H9 (cell line): ENCODE measurements at regions not wholly inside any gene's neighbourhood (a gene's known extent, or its start where the extent isn't known, plus 50 kb on each side); places are given as distances from the start of the nearest gene placed in this dataset.

Source experiments
- DNase-seq: peaks from one replicate; pipeline ENCODE4 v3.0.0-alpha.2; 2017
- H2AFZ ChIP-seq: one replicate; pipeline ENCODE4 v1.6.1; 2013; ENCODE audit warnings: mild to moderate bottlenecking, low read length, control low read depth, moderate library complexity
- H2AK5ac ChIP-seq: 2 replicates; pipeline ENCODE4 v1.6.1; 2013; ENCODE audit warnings: low read length, control low read depth, mixed read lengths; ENCODE audit not compliant: insufficient read length
- H2BK120ac ChIP-seq: one replicate; pipeline ENCODE4 v1.6.1; 2013; ENCODE audit warnings: low read depth, mild to moderate bottlenecking, low read length, control low read depth, inconsistent platforms; ENCODE audit not compliant: poor library complexity, severe bottlenecking
- H2BK12ac ChIP-seq: 2 replicates; pipeline ENCODE4 v1.6.1; 2013; ENCODE audit warnings: low read length, control low read depth, mixed read lengths, low read depth; ENCODE audit not compliant: insufficient read length
- H2BK15ac ChIP-seq: 2 replicates; pipeline ENCODE4 v1.6.1; 2013; ENCODE audit warnings: low read depth, low read length, control low read depth
- H2BK20ac ChIP-seq: one replicate; pipeline ENCODE4 v1.6.1; 2013; ENCODE audit warnings: low read depth, mild to moderate bottlenecking, low read length, control low read depth, inconsistent platforms; ENCODE audit not compliant: poor library complexity, severe bottlenecking
- H2BK5ac ChIP-seq: 2 replicates; pipeline ENCODE4 v1.6.1; 2013; ENCODE audit warnings: low read length, control low read depth, mixed read lengths; ENCODE audit not compliant: insufficient read length
- H3K14ac ChIP-seq: 2 replicates; pipeline ENCODE4 v1.6.1; 2013; ENCODE audit warnings: low read length, control low read depth; ENCODE audit not compliant: insufficient read depth
- H3K18ac ChIP-seq: 2 replicates; pipeline ENCODE4 v1.6.1; 2013; ENCODE audit warnings: low read depth, mild to moderate bottlenecking, mixed read lengths, low read length, control low read depth; ENCODE audit not compliant: insufficient read length
- H3K23ac ChIP-seq: 2 replicates; pipeline ENCODE4 v1.6.1; 2013; ENCODE audit warnings: low read length, control low read depth, mixed read lengths, low read depth; ENCODE audit not compliant: insufficient read length
- H3K23me2 ChIP-seq: 2 replicates; pipeline ENCODE4 v1.6.1; 2013; ENCODE audit warnings: low read depth, mild to moderate bottlenecking, mixed read lengths, low read length, control low read depth; ENCODE audit not compliant: insufficient read length, poor library complexity, severe bottlenecking
- H3K27ac ChIP-seq: 2 replicates; pipeline ENCODE4 v1.5.1; 2013; ENCODE audit warnings: low read length, control low read depth, mixed read lengths, low read depth; ENCODE audit not compliant: insufficient read length
- H3K27me3 ChIP-seq: 2 replicates; pipeline ENCODE4 v1.6.1; 2013; ENCODE audit warnings: low read length, control low read depth, inconsistent platforms; ENCODE audit not compliant: insufficient read depth
- H3K4ac ChIP-seq: 2 replicates; pipeline ENCODE4 v1.6.1; 2013; ENCODE audit warnings: low read depth, mild to moderate bottlenecking, control low read depth, inconsistent platforms, low read length, moderate library complexity
- H3K4me1 ChIP-seq: 2 replicates; pipeline ENCODE4 v1.6.1; 2013; ENCODE audit warnings: low read length, control low read depth, inconsistent platforms; ENCODE audit not compliant: insufficient read depth
- H3K4me2 ChIP-seq: 2 replicates; pipeline ENCODE4 v1.6.1; 2013; ENCODE audit warnings: low read length, control low read depth, mixed read lengths; ENCODE audit not compliant: insufficient read length, insufficient read depth
- H3K56ac ChIP-seq: 2 replicates; pipeline ENCODE4 v1.6.1; 2013; ENCODE audit warnings: low read depth, mild to moderate bottlenecking, mixed read lengths, low read length, control low read depth; ENCODE audit not compliant: insufficient read length
- H3K79me1 ChIP-seq: 2 replicates; pipeline ENCODE4 v1.6.1; 2013; ENCODE audit warnings: low read depth, mild to moderate bottlenecking, moderate library complexity, low read length, control low read depth, inconsistent platforms; ENCODE audit not compliant: insufficient read depth, poor library complexity, severe bottlenecking
- H3K79me2 ChIP-seq: 2 replicates; pipeline ENCODE4 v1.6.1; 2013; ENCODE audit warnings: low read length, control low read depth, inconsistent platforms; ENCODE audit not compliant: insufficient read depth
- H3K9ac ChIP-seq: 2 replicates; pipeline ENCODE4 v1.6.1; 2013; ENCODE audit warnings: low read length, control low read depth, mixed read lengths; ENCODE audit not compliant: insufficient read length; ENCODE audit errors: extremely low read depth
- H3K9me3 ChIP-seq: one replicate; pipeline ENCODE4 v1.6.1; 2013; ENCODE audit warnings: low read depth, low read length, inconsistent platforms; ENCODE audit not compliant: control insufficient read depth
- H3T11ph ChIP-seq: one replicate; pipeline ENCODE4 v1.6.1; 2013; ENCODE audit warnings: mild to moderate bottlenecking, low read length, control low read depth, inconsistent platforms
- H4K20me1 ChIP-seq: one replicate; pipeline ENCODE4 v1.6.1; 2013; ENCODE audit not compliant: control insufficient read depth, insufficient read length, insufficient read depth
- H4K5ac ChIP-seq: 2 replicates; pipeline ENCODE4 v1.6.1; 2013; ENCODE audit warnings: low read depth, mild to moderate bottlenecking, mixed read lengths, low read length, control low read depth; ENCODE audit not compliant: insufficient read length
- H4K8ac ChIP-seq: replicated peaks from 2 replicates; pipeline ENCODE4 v1.6.1; 2013; ENCODE audit warnings: low read length, control low read depth, mixed read lengths, low read depth; ENCODE audit not compliant: insufficient read length
- H4K91ac ChIP-seq: 2 replicates; pipeline ENCODE4 v1.6.1; 2013; ENCODE audit warnings: low read depth, mild to moderate bottlenecking, moderate library complexity, mixed read lengths, low read length, control low read depth; ENCODE audit not compliant: insufficient read length
- H3K27ac Mint-ChIP-seq, 3 experiments: 2 replicates in 2 of 3; 3 replicates in 1 of 3; pipeline ENCODE4 v1.8.0; 2020 to 2021; ENCODE audit warnings: mixed read lengths in 3 of 3, mild to moderate bottlenecking in 1 of 3, moderate library complexity in 1 of 3
- H3K27me3 Mint-ChIP-seq: 2 replicates; pipeline ENCODE4 v1.8.0; 2021; ENCODE audit warnings: low read depth, mild to moderate bottlenecking, moderate library complexity, mixed read lengths
- H3K36me3 Mint-ChIP-seq, 3 experiments: 2 replicates in 2 of 3; 3 replicates in 1 of 3; pipeline ENCODE4 v1.8.0; 2020 to 2021; ENCODE audit warnings: low read depth in 3 of 3, mixed read lengths in 3 of 3; ENCODE audit not compliant: insufficient read depth in 1 of 3
- H3K4me1 Mint-ChIP-seq, 2 experiments: 2 replicates each; pipeline ENCODE4 v1.8.0; 2020; ENCODE audit warnings: mixed read lengths in 2 of 2
- H3K4me3 Mint-ChIP-seq, 2 experiments: 2 replicates in 1 of 2; 3 replicates in 1 of 2; pipeline ENCODE4 v1.8.0; 2020 to 2021; ENCODE audit warnings: mild to moderate bottlenecking in 2 of 2, mixed read lengths in 2 of 2, moderate library complexity in 1 of 2
- H3K9me3 Mint-ChIP-seq, 2 experiments: 2 replicates in 1 of 2; 3 replicates in 1 of 2; pipeline ENCODE4 v1.8.0; 2020; ENCODE audit warnings: mild to moderate bottlenecking in 2 of 2, mixed read lengths in 2 of 2, moderate library complexity in 1 of 2
- TF ChIP-seq, protein P1 (sequence below): fragments of 200-600 bp; sonication (generic); conservative IDR thresholded peaks from 3 replicates; pipeline ENCODE4 v1.8.0; 2021; ENCODE audit warnings: antibody characterized with exemption, mild to moderate bottlenecking

DNA sequence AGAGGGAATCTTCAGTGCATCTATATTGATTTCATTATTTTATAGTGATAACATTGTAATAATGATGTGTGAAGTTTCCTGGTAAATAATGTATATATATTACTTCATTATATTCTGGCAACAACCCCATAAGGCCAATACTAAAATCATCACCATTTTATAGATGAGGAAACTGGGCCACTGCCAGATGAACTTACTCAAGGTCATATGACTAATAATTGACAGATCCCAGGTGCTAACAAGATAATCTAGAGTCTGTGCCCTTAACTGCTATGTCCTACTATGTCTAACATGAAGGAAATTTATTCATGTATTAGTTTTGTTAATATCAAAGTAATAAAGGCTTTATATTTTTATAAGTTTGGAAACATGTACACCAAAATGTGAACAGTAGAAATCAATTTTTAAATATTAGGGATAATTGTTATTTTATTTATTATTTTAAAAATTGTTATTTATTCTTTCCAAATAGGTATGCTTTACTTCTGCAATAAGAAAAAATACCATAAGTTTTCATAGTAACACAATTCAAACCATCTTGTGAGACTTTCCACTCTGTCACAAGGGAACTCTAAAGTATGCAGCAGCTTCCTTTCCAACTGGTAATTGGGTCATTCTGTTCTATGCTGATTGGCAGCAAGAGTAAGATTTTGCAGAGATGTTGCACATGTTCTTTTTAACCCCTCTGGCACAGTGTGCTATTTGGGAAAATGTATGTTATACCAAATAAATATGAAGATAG, 90.8 kb upstream of the CMC1 start:
- no peak overlapping the region for H2AK5ac ChIP-seq
- no peak overlapping the region for H3K9ac ChIP-seq
- H3K23me2 ChIP-seq = no peaks in the 10 kb centered on the region
- no peaks in the 10 kb centered on the region for H3K79me1 ChIP-seq
- no peak overlapping the region for H2BK12ac ChIP-seq
- no peaks in the 10 kb centered on the region for H3K9me3 ChIP-seq
- H3K23ac ChIP-seq = no peak overlapping the region
- TF ChIP-seq, protein P1, sequence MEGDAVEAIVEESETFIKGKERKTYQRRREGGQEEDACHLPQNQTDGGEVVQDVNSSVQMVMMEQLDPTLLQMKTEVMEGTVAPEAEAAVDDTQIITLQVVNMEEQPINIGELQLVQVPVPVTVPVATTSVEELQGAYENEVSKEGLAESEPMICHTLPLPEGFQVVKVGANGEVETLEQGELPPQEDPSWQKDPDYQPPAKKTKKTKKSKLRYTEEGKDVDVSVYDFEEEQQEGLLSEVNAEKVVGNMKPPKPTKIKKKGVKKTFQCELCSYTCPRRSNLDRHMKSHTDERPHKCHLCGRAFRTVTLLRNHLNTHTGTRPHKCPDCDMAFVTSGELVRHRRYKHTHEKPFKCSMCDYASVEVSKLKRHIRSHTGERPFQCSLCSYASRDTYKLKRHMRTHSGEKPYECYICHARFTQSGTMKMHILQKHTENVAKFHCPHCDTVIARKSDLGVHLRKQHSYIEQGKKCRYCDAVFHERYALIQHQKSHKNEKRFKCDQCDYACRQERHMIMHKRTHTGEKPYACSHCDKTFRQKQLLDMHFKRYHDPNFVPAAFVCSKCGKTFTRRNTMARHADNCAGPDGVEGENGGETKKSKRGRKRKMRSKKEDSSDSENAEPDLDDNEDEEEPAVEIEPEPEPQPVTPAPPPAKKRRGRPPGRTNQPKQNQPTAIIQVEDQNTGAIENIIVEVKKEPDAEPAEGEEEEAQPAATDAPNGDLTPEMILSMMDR = no peak
- H3K56ac ChIP-seq = no peak overlapping the region
- H4K91ac ChIP-seq = no peak overlapping the region
- no peak overlapping the region for H3T11ph ChIP-seq
- H4K5ac ChIP-seq = no peak overlapping the region
- H3K14ac ChIP-seq = no peak overlapping the region
- Mint-ChIP-seq H3K27ac (no peak overlapping the region), H3K27me3 (no peaks in the 10 kb centered on the region), H3K36me3 (peaks cover 2 to 8% (median 2%) of the 10 kb centered on the region in 3 experiments; a peak in 4 of 7 replicates), H3K9me3 (peaks cover 7 to 10% of the 10 kb centered on the region in 2 experiments; a peak in 4 of 5 replicates), H3K4me3 (no peak overlapping the region), H3K4me1 (no peaks in the 10 kb centered on the region)
- H4K20me1 ChIP-seq = no peaks in the 10 kb centered on the region
- H3K27me3 ChIP-seq = no peaks in the 10 kb centered on the region
- no peaks in the 10 kb centered on the region for H3K79me2 ChIP-seq
- no peak overlapping the region for H3K4ac ChIP-seq
- no peak overlapping the region for H2AFZ ChIP-seq
- H2BK5ac ChIP-seq = no peak overlapping the region
- no peak overlapping the region for H3K4me2 ChIP-seq
- no peak overlapping the region for H3K18ac ChIP-seq
- DNase-seq = no peak
- H2BK20ac ChIP-seq = no peak overlapping the region
- H4K8ac ChIP-seq = no peak overlapping the region
- no peak overlapping the region for H2BK120ac ChIP-seq
- no peak overlapping the region for H3K27ac ChIP-seq
- no peaks in the 10 kb centered on the region for H3K4me1 ChIP-seq
- no peak overlapping the region for H2BK15ac ChIP-seq
